A673 (cell line): ENCODE measurements at regions not wholly inside any gene's neighbourhood (a gene's known extent, or its start where the extent isn't known, plus 50 kb on each side); places are given as distances from the start of the nearest gene placed in this dataset.

Experiments
- BruUV-seq: library from RNA; stranded (reverse); fragments of 400-500 nt; replicated peaks from 2 replicates; lab custom pipeline; 2021; lab: Mats Ljungman, UMichigan
- CTCF ChIA-PET: fragments of 300-600 bp; sonication (Branson Sonifier 250); formaldehyde crosslinking; loops from one replicate; lab custom pipeline; 2022; ENCODE audit warnings: antibody characterized with exemption; lab: Charles Lee
- POLR2A ChIA-PET: fragments of 300-600 bp; sonication (Branson Sonifier 250); formaldehyde crosslinking; loops from one replicate; lab custom pipeline; 2022; ENCODE audit warnings: antibody characterized with exemption; ENCODE audit not compliant: low non-redundant PET; lab: Charles Lee
- DNase-seq: peaks from one replicate; pipeline ENCODE4 v3.0.0-alpha.2; 2015; ENCODE audit warnings: low spot score
- H3K27ac ChIP-seq: fragments of 200-600 bp; sonication (generic); 2 replicates; pipeline ENCODE4 v1.5.1; 2016; ENCODE audit warnings: mixed run types, low read depth, mild to moderate bottlenecking, mixed read lengths, antibody characterized with exemption, low read length; ENCODE audit not compliant: poor library complexity, severe bottlenecking
- H3K27me3 ChIP-seq: fragments of 200-600 bp; sonication (generic); replicated peaks from 2 replicates; pipeline ENCODE4 v1.6.1; 2017; ENCODE audit warnings: mixed run types, low read depth, mild to moderate bottlenecking, mixed read lengths, antibody characterized with exemption, low read length; ENCODE audit not compliant: insufficient read depth, poor library complexity
- H3K36me3 ChIP-seq: fragments of 200-600 bp; sonication (generic); 2 replicates; pipeline ENCODE4 v1.6.1; 2016; ENCODE audit warnings: mixed run types, mild to moderate bottlenecking, mixed read lengths, antibody characterized with exemption, low read length; ENCODE audit not compliant: insufficient read depth, poor library complexity, severe bottlenecking
- H3K4me1 ChIP-seq: fragments of 200-600 bp; sonication (generic); 2 replicates; pipeline ENCODE4 v1.6.1; 2017; ENCODE audit warnings: mixed run types, mild to moderate bottlenecking, mixed read lengths, antibody characterized with exemption, low read length; ENCODE audit not compliant: insufficient read depth, poor library complexity, severe bottlenecking
- H3K4me3 ChIP-seq: fragments of 200-600 bp; sonication (generic); 2 replicates; pipeline ENCODE4 v1.5.1; 2016; ENCODE audit warnings: low read depth, mixed run types, mild to moderate bottlenecking, mixed read lengths, low read length; ENCODE audit not compliant: poor library complexity, severe bottlenecking
- H3K9me3 ChIP-seq: fragments of 200-600 bp; sonication (generic); 2 replicates; pipeline ENCODE4 v1.6.1; 2016; ENCODE audit warnings: mixed run types, low read depth, mild to moderate bottlenecking, mixed read lengths, antibody characterized with exemption, low read length; ENCODE audit not compliant: poor library complexity, severe bottlenecking
- CTCF ChIP-seq: fragments of 300-800, 200-600 bp; sonication (generic); conservative IDR thresholded peaks from 2 replicates; pipeline ENCODE4 v1.5.1; 2017; ENCODE audit warnings: low read depth, mild to moderate bottlenecking, antibody characterized with exemption, low read length, moderate library complexity, mixed read lengths
- EZH2 ChIP-seq: fragments of 200-600 bp; sonication (generic); IDR thresholded peaks from 2 replicates; pipeline ENCODE4 v1.6.1; 2017; ENCODE audit warnings: borderline replicate concordance, low read depth, mild to moderate bottlenecking, mixed read lengths, antibody characterized with exemption, low read length; ENCODE audit not compliant: poor library complexity, severe bottlenecking
- intact Hi-C: fragments of 100-400 bp; cut with micrococcal nuclease; formaldehyde crosslinking; loops from one replicate; pipeline ENCODE4 v1.10.0; 2022; ENCODE audit not compliant: unreplicated experiment

- BruUV-seq, result no TSS peak
- DNase-seq, result no peak
- TF ChIP-seq CTCF (no peak), EZH2 (no peak)
- Histone ChIP-seq H3K27ac (no peak overlapping the region), H3K36me3 (no peaks in the 10 kb centered on the region), H3K4me3 (no peak overlapping the region), H3K4me1 (no peaks in the 10 kb centered on the region), H3K9me3 (no peaks in the 10 kb centered on the region), H3K27me3 (no peaks in the 10 kb centered on the region)
- intact Hi-C loops, result no loop called here
- ChIA-PET CTCF (no interaction called here), POLR2A (no interaction called here)
Measured at GRCh38 chr9:100919506-100919905, 109.0 kb upstream of the PLPPR1 start.

- intact Hi-C loops, result no loop called here
- no TSS peak for BruUV-seq
- H3K27me3 ChIP-seq, result peaks cover 2% of the 10 kb centered on the region
- ChIA-PET CTCF (no interaction called here), POLR2A (no interaction called here)
- TF ChIP-seq EZH2 (no peak), CTCF (no peak)
- DNase-seq, result no peak
- no peaks in the 10 kb centered on the region for H3K4me1 ChIP-seq
- H3K27ac ChIP-seq, result no peak overlapping the region
- no peaks in the 10 kb centered on the region for H3K9me3 ChIP-seq
- H3K36me3 ChIP-seq, result no peaks in the 10 kb centered on the region
- H3K4me3 ChIP-seq, result no peak overlapping the region
Measured at GRCh38 chr9:100926366-100926765, 102.2 kb upstream of the PLPPR1 start.

GRCh38 chr9:100927763-100928162 lies 100.8 kb upstream of the PLPPR1 start:
- POLR2A ChIA-PET, result no interaction called here
- Histone ChIP-seq H3K36me3 (no peaks in the 10 kb centered on the region), H3K9me3 (no peaks in the 10 kb centered on the region), H3K27me3 (peaks cover 2% of the 10 kb centered on the region), H3K4me1 (no peaks in the 10 kb centered on the region), H3K27ac (no peak overlapping the region), H3K4me3 (no peak overlapping the region)
- intact Hi-C loops, result no loop called here
- no TSS peak for BruUV-seq
- no peak for TF ChIP-seq EZH2
- TF ChIP-seq CTCF, result no peak
- DNase-seq, result no peak
- CTCF ChIA-PET, result no interaction called here
